H1 (cell line): ENCODE measurements at regions not wholly inside any gene's neighbourhood (a gene's known extent, or its start where the extent isn't known, plus 50 kb on each side); places are given as distances from the start of the nearest gene placed in this dataset.

Experiments
- CTCF ChIA-PET: fragments of 300-600 bp; sonication (Branson Sonifier 250); formaldehyde crosslinking; loops from one replicate; lab custom pipeline; 2021; ENCODE audit not compliant: partially characterized antibody; lab: Charles Lee
- POLR2A ChIA-PET: fragments of 300-600 bp; sonication (Branson Sonifier 250); formaldehyde crosslinking; loops from one replicate; lab custom pipeline; 2021; ENCODE audit warnings: inconsistent platforms; ENCODE audit not compliant: partially characterized antibody; lab: Charles Lee
- DNase-seq, 2 experiments: peaks; one replicate each; pipeline versions ENCODE4 v3.0.0 to v3.0.0-alpha.2; 2010 to 2022; ENCODE audit warnings: low spot score in 2 of 2, low read depth in 1 of 2, mixed read lengths in 1 of 2
- FAIRE-seq: peaks from 2 replicates; lab custom pipeline; 2011; peaks lifted over from hg19 to GRCh38; lab: Jason Lieb, UNC
- H2AFZ ChIP-seq: 2 replicates; pipeline ENCODE4 v1.8.1; 2012; ENCODE audit warnings: low read length, inconsistent platforms
- H2AK5ac ChIP-seq: 2 replicates; pipeline ENCODE4 v1.6.1; 2013; ENCODE audit warnings: low read depth, low read length
- H2BK120ac ChIP-seq: replicated peaks from 2 replicates; pipeline ENCODE3; 2013; ENCODE audit warnings: low read depth, low read length, inconsistent platforms
- H2BK12ac ChIP-seq: 2 replicates; pipeline ENCODE4 v1.6.1; 2013; ENCODE audit warnings: low read depth, low read length
- H2BK15ac ChIP-seq: 2 replicates; pipeline ENCODE4 v1.6.1; 2013; ENCODE audit warnings: low read length
- H2BK20ac ChIP-seq: 2 replicates; pipeline ENCODE4 v1.6.1; 2013; ENCODE audit warnings: low read length
- H2BK5ac ChIP-seq: 2 replicates; pipeline ENCODE4 v1.6.1; 2013; ENCODE audit warnings: low read depth, low read length
- H3K14ac ChIP-seq: 2 replicates; pipeline ENCODE4 v1.6.1; 2013; ENCODE audit warnings: inconsistent platforms; ENCODE audit not compliant: insufficient read length
- H3K18ac ChIP-seq: 2 replicates; pipeline ENCODE4 v1.6.1; 2013; ENCODE audit warnings: low read length; ENCODE audit errors: extremely low read depth
- H3K23ac ChIP-seq: 2 replicates; pipeline ENCODE4 v1.6.1; 2013; ENCODE audit warnings: inconsistent platforms; ENCODE audit not compliant: insufficient read length
- H3K23me2 ChIP-seq: 2 replicates; pipeline ENCODE4 v1.6.1; 2013; ENCODE audit warnings: low read depth, low read length
- H3K27ac ChIP-seq: 2 replicates; pipeline ENCODE4 v1.6.1; 2011; ENCODE audit warnings: low read depth, low read length, inconsistent platforms
- H3K27me3 ChIP-seq, 4 experiments: replicated peaks in 1 of 4; 1 replicate in 1 of 4; 2 replicates in 3 of 4; pipeline versions ENCODE4 v1.6.1 to v1.8.1; 2011 to 2013; ENCODE audit warnings: low read length in 3 of 4, mild to moderate bottlenecking in 3 of 4, inconsistent platforms in 2 of 4, mixed read lengths in 2 of 4, moderate library complexity in 1 of 4; ENCODE audit not compliant: control insufficient read depth in 3 of 4, insufficient read depth in 3 of 4; ENCODE audit errors: extremely low read depth in 1 of 4
- H3K36me3 ChIP-seq, 4 experiments: 2 replicates each; pipeline versions ENCODE4 v1.6.1 to v1.8.1; 2011 to 2013; ENCODE audit warnings: mild to moderate bottlenecking in 4 of 4, low read length in 3 of 4, moderate library complexity in 2 of 4, control low read depth in 1 of 4, inconsistent platforms in 1 of 4; ENCODE audit not compliant: insufficient read depth in 4 of 4, control insufficient read depth in 2 of 4
- H3K4ac ChIP-seq: replicated peaks from 2 replicates; pipeline ENCODE3; 2013; ENCODE audit warnings: low read length, low read depth, mixed read lengths, inconsistent platforms; ENCODE audit not compliant: insufficient read length
- H3K4me1 ChIP-seq, 4 experiments: replicated peaks in 1 of 4; 1 replicate in 1 of 4; 2 replicates in 3 of 4; pipeline versions ENCODE4 v1.6.1 to v1.8.1; 2011 to 2013; ENCODE audit warnings: low read length in 3 of 4, inconsistent platforms in 2 of 4, mixed read lengths in 1 of 4; ENCODE audit not compliant: insufficient read depth in 4 of 4, control insufficient read depth in 3 of 4
- H3K4me2 ChIP-seq, 2 experiments: 2 replicates each; pipeline versions ENCODE4 v1.6.1 to v1.8.1; 2011 to 2013; ENCODE audit warnings: low read depth in 2 of 2, low read length in 2 of 2, control low read depth in 1 of 2, inconsistent platforms in 1 of 2, mild to moderate bottlenecking in 1 of 2; ENCODE audit not compliant: insufficient read depth in 1 of 2
- H3K4me3 ChIP-seq, 4 experiments: fragments of 200-600, 300-600 bp in 1 of 4; sonication (generic), shearing (Covaris generic), sonication (Bioruptor Twin) in 1 of 4; 2 replicates each; pipeline versions ENCODE4 v1.5.1 to v1.8.1; 2011 to 2016; ENCODE audit warnings: low read length in 4 of 4, low read depth in 3 of 4, control low read depth in 2 of 4, inconsistent platforms in 2 of 4, mild to moderate bottlenecking in 2 of 4, mixed read lengths in 1 of 4, moderate library complexity in 1 of 4; ENCODE audit not compliant: insufficient read depth in 2 of 4; ENCODE audit errors: extremely low read depth in 1 of 4
- H3K56ac ChIP-seq: replicated peaks from 2 replicates; pipeline ENCODE3; 2013; ENCODE audit warnings: low read depth, mild to moderate bottlenecking, mixed read lengths, low read length, inconsistent platforms; ENCODE audit not compliant: insufficient read length
- H3K79me1 ChIP-seq: 2 replicates; pipeline ENCODE4 v1.6.1; 2013; ENCODE audit warnings: low read depth, low read length, control low read depth
- H3K79me2 ChIP-seq, 2 experiments: 2 replicates each; pipeline versions ENCODE4 v1.6.1 to v1.8.1; 2012 to 2013; ENCODE audit warnings: low read length in 2 of 2, mild to moderate bottlenecking in 2 of 2, inconsistent platforms in 1 of 2; ENCODE audit not compliant: insufficient read depth in 2 of 2, control insufficient read depth in 1 of 2
- H3K9ac ChIP-seq, 4 experiments: replicated peaks in 1 of 4; 1 replicate in 1 of 4; 2 replicates in 3 of 4; pipeline versions ENCODE4 v1.6.1 to v1.8.1; 2011 to 2013; ENCODE audit warnings: low read depth in 3 of 4, low read length in 3 of 4, control low read depth in 2 of 4, mild to moderate bottlenecking in 2 of 4, moderate library complexity in 2 of 4, inconsistent platforms in 1 of 4; ENCODE audit errors: extremely low read depth in 1 of 4
- H3K9me3 ChIP-seq, 2 experiments: 2 replicates each; pipeline versions ENCODE4 v1.6.1 to v1.8.1; 2012 to 2013; ENCODE audit warnings: mild to moderate bottlenecking in 2 of 2, moderate library complexity in 2 of 2, control low read depth in 1 of 2, inconsistent platforms in 1 of 2, low read depth in 1 of 2, low read length in 1 of 2, mixed read lengths in 1 of 2; ENCODE audit not compliant: insufficient read depth in 2 of 2
- H4K20me1 ChIP-seq, 2 experiments: replicated peaks in 1 of 2; 2 replicates each; pipeline versions ENCODE3 to v1.8.1; 2011 to 2013; ENCODE audit warnings: inconsistent platforms in 2 of 2, low read length in 2 of 2, mild to moderate bottlenecking in 1 of 2; ENCODE audit not compliant: insufficient read depth in 2 of 2, control insufficient read depth in 1 of 2
- H4K5ac ChIP-seq: 2 replicates; pipeline ENCODE4 v1.6.1; 2013; ENCODE audit warnings: low read length, low read depth, mixed read lengths, inconsistent platforms; ENCODE audit not compliant: insufficient read length
- H4K8ac ChIP-seq: 2 replicates; pipeline ENCODE4 v1.8.0; 2013; ENCODE audit warnings: mild to moderate bottlenecking, moderate library complexity, low read length, inconsistent platforms; ENCODE audit not compliant: insufficient read depth; ENCODE audit errors: extremely low read depth
- H4K91ac ChIP-seq: replicated peaks from 2 replicates; pipeline ENCODE3; 2013; ENCODE audit warnings: low read length, mixed read lengths, inconsistent platforms; ENCODE audit not compliant: insufficient read length
- CBX5 ChIP-seq: fragments of 300-800, 300-1000 bp; sonication (generic); IDR thresholded peaks from 2 replicates; pipeline ENCODE4 v1.7.1; 2016; ENCODE audit warnings: antibody characterized with exemption, low read length, low read depth
- FOSL1 ChIP-seq: IDR thresholded peaks from 2 replicates; pipeline ENCODE4 v1.6.1; 2011; ENCODE audit warnings: mild to moderate bottlenecking, low read depth, low read length, moderate library complexity; ENCODE audit not compliant: insufficient read depth
- GABPA ChIP-seq: IDR thresholded peaks from 2 replicates; pipeline ENCODE4 v1.6.1; 2011; ENCODE audit warnings: mild to moderate bottlenecking, low read length, moderate library complexity, borderline replicate concordance; ENCODE audit not compliant: insufficient read depth
- JUND ChIP-seq: IDR thresholded peaks from 2 replicates; pipeline ENCODE4 v1.6.1; 2011; ENCODE audit warnings: mild to moderate bottlenecking, improper control_type of control experiment, low read length
- POLR2A ChIP-seq, 2 experiments: IDR thresholded peaks; 1 replicate in 1 of 2; 2 replicates in 1 of 2; pipeline ENCODE4 v1.6.1; 2011; ENCODE audit warnings: low read depth in 2 of 2, low read length in 2 of 2, mild to moderate bottlenecking in 2 of 2; ENCODE audit errors: control extremely low read depth in 1 of 2
- RBBP5 ChIP-seq: IDR thresholded peaks from 2 replicates; pipeline ENCODE4 v1.7.1; 2012; ENCODE audit warnings: low read depth, mild to moderate bottlenecking, inconsistent platforms, low read length, moderate library complexity, borderline replicate concordance
- SP1 ChIP-seq: IDR thresholded peaks from 2 replicates; pipeline ENCODE4 v1.6.1; 2011; ENCODE audit warnings: low read depth, low read length
- SP2 ChIP-seq: IDR thresholded peaks from 2 replicates; pipeline ENCODE4 v1.6.1; 2012; ENCODE audit warnings: mild to moderate bottlenecking, low read length, inconsistent platforms
- SUZ12 ChIP-seq: fragments of 200-600 bp; sonication (generic); IDR thresholded peaks from 2 replicates; pipeline ENCODE4 v1.6.1; 2012; ENCODE audit warnings: mild to moderate bottlenecking, inconsistent platforms, low read length, moderate library complexity, mixed read lengths
- TAF1 ChIP-seq: IDR thresholded peaks from 2 replicates; pipeline ENCODE4 v1.6.1; 2011; ENCODE audit warnings: mild to moderate bottlenecking, low read depth, low read length
- WGBS, 2 experiments: shearing (Covaris generic) in 1 of 2; methylation state at CpG; one replicate each; pipeline versions ENCODE4 v1.1.6 to v1.1.7; 2013 to 2015; ENCODE audit warnings: low lambda C conversion rate in 2 of 2, mixed read lengths in 2 of 2, inconsistent platforms in 1 of 2, low coverage in 1 of 2, missing lambda C conversion rate in 1 of 2; ENCODE audit not compliant: insufficient replicate concordance in 2 of 2, insufficient coverage in 1 of 2, insufficient read length in 1 of 2; ENCODE audit errors: extremely low coverage in 1 of 2, missing lambda C conversion rate in 1 of 2; 5-methylcytosine and 5-hydroxymethylcytosine counted together
- TF ChIP-seq, protein P1 (sequence below), 3 experiments: IDR thresholded peaks; 1 replicate in 2 of 3; 2 replicates in 1 of 3; pipeline versions ENCODE4 v1.5.1 to v1.6.1; 2011; ENCODE audit warnings: low read length in 3 of 3, mild to moderate bottlenecking in 3 of 3, inconsistent platforms in 2 of 3, low read depth in 1 of 3, moderate library complexity in 1 of 3; ENCODE audit not compliant: insufficient read depth in 1 of 3; ENCODE audit errors: control extremely low read depth in 1 of 3

DNA sequence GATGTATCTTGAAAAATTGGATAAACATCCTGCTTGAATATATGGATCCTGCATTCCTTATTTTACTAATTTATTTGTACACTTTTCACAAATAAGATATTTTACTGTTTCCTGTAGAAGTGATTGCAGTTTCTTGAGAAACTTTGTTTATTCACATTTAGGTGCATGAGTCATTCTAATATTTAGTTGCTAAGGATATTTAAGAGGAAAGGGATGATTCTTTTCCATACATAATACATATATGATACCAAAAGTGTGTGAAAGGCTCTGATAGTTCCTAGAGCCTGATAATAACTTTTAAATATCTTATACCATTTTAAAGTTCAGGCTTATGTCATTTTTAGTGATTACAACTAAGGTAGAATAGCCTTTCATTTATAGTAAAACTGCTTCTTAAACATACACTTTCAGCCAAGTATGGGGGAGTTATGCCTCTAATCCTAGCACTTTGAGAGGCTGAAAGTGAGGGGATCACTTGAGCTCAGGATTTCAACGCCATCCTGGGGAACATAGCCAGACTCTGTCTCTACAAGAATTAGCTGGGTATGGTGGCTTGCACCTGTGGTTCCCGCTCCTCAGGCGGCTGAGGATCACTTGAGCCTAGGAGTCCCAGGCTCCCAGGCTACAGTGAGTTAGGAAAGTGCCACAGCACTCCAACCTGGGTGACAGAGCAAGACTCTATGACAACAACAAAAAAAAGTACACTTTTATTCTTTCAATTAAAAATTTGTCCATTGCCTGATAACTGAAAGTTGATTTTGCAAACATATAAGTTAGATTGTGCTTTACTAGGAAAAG, 262.6 kb upstream of the LRIG3 start:
- no peak overlapping the region for H3K9ac ChIP-seq
- H4K91ac ChIP-seq: no peak overlapping the region
- H4K8ac ChIP-seq: no peak overlapping the region
- H2BK20ac ChIP-seq: no peak overlapping the region
- WGBS, 2 experiments: 78% methylated on average over 3 of the region's 3 CpGs; no CpG with 5 or more reads in 1 of the 2 experiments
- H2BK120ac ChIP-seq: no peak overlapping the region
- no peaks in the 10 kb centered on the region for H3K79me2 ChIP-seq
- CTCF ChIA-PET: no interaction called here
- H3K23ac ChIP-seq: no peak overlapping the region
- H3K14ac ChIP-seq: no peak overlapping the region
- no peak overlapping the region for H2BK15ac ChIP-seq
- H3K79me1 ChIP-seq: no peaks in the 10 kb centered on the region
- H2AFZ ChIP-seq: 0 out of 2 replicates have a peak overlapping the region, but pooled peaks have one; percentile 51
- H2BK12ac ChIP-seq: no peak overlapping the region
- no peak overlapping the region for H3K56ac ChIP-seq
- no peak overlapping the region for H3K4me2 ChIP-seq
- no peak overlapping the region for H3K18ac ChIP-seq
- no peak overlapping the region for H3K27ac ChIP-seq
- H4K5ac ChIP-seq: no peak overlapping the region
- no peaks in the 10 kb centered on the region for H3K36me3 ChIP-seq
- H3K4ac ChIP-seq: no peak overlapping the region
- no peak overlapping the region for H3K4me3 ChIP-seq
- no peak for DNase-seq
- POLR2A ChIA-PET: no interaction called here
- no peaks in the 10 kb centered on the region for H3K9me3 ChIP-seq
- H2AK5ac ChIP-seq: no peak overlapping the region
- no peaks in the 10 kb centered on the region for H3K23me2 ChIP-seq
- H3K27me3 ChIP-seq: no peaks in the 10 kb centered on the region
- FAIRE-seq: no peak
- no peaks in the 10 kb centered on the region for H4K20me1 ChIP-seq
- H3K4me1 ChIP-seq: no peaks in the 10 kb centered on the region
- H2BK5ac ChIP-seq: no peak overlapping the region
- TF ChIP-seq TAF1 (no peak), POLR2A (IDR thresholded peaks at IDR 0.05; ENCODE audit: control extremely low read depth in 1 of 2, low read depth in 2 of 2, low read length in 2 of 2) (no peak), SP1 (no peak), FOSL1 (no peak), SUZ12 (no peak), JUND (no peak), GABPA (no peak), CBX5 (no peak), RBBP5 (no peak), SP2 (no peak)
- TF ChIP-seq, protein P1, sequence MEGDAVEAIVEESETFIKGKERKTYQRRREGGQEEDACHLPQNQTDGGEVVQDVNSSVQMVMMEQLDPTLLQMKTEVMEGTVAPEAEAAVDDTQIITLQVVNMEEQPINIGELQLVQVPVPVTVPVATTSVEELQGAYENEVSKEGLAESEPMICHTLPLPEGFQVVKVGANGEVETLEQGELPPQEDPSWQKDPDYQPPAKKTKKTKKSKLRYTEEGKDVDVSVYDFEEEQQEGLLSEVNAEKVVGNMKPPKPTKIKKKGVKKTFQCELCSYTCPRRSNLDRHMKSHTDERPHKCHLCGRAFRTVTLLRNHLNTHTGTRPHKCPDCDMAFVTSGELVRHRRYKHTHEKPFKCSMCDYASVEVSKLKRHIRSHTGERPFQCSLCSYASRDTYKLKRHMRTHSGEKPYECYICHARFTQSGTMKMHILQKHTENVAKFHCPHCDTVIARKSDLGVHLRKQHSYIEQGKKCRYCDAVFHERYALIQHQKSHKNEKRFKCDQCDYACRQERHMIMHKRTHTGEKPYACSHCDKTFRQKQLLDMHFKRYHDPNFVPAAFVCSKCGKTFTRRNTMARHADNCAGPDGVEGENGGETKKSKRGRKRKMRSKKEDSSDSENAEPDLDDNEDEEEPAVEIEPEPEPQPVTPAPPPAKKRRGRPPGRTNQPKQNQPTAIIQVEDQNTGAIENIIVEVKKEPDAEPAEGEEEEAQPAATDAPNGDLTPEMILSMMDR (IDR thresholded peaks at IDR 0.05; ENCODE audit: control extremely low read depth in 1 of 3, insufficient read depth in 1 of 3, low read depth in 1 of 3, low read length in 3 of 3): no peak
